ENCODE measurements at regions not wholly inside any gene's neighbourhood (a gene's known extent, or its start where the extent isn't known, plus 50 kb on each side); places are given as distances from the start of the nearest gene placed in this dataset.
"Not testable (repeated sequence)": the region's sequence is repeated elsewhere in the genome, so short reads cannot be mapped to it uniquely, and the experiment has no call there.

- no peak for DNase-seq
Observed at GRCh38 chr2:153299809-153300208, 178.8 kb downstream of the RPRM start.

GRCh38 chr2:153299217-153299616 lies 179.3 kb downstream of the RPRM start:
- DNase-seq, result no peak

- DNase-seq, result no peak
Observed at GRCh38 chr2:153294199-153294786, 184.3 kb downstream of the RPRM start.

- no peak for DNase-seq
Observed at GRCh38 chr2:153291718-153292117, 186.8 kb downstream of the RPRM start.

- DNase-seq, result no peak
Observed at GRCh38 chr2:153287109-153287801, 191.3 kb downstream of the RPRM start.

GRCh38 chr2:153268941-153269461 lies 209.6 kb downstream of the RPRM start:
- DNase-seq, result no peak

- not testable (repeated sequence) for DNase-seq
Observed at GRCh38 chr2:153256876-153257275, 221.7 kb downstream of the RPRM start.

- not testable (repeated sequence) for DNase-seq
Observed at GRCh38 chr2:153246636-153247035, 231.9 kb downstream of the RPRM start.

- no peak for DNase-seq
Observed at GRCh38 chr2:153235516-153235915, 243.0 kb downstream of the RPRM start.

- DNase-seq, result no peak
Observed at GRCh38 chr2:153232464-153232863, 246.1 kb downstream of the RPRM start.

- DNase-seq, result no peak
Observed at GRCh38 chr2:153230977-153231376, 247.6 kb downstream of the RPRM start.

- DNase-seq, result no peak
Observed at GRCh38 chr2:153228904-153229303, 249.7 kb downstream of the RPRM start.

GRCh38 chr2:153227981-153228380 lies 250.6 kb downstream of the RPRM start:
- DNase-seq, result no peak

GRCh38 chr2:153222231-153223165 lies 256.1 kb downstream of the RPRM start:
- DNase-seq, result no peak

- DNase-seq, result no peak
Observed at GRCh38 chr2:153221506-153221905, 257.1 kb downstream of the RPRM start.

- no peak for DNase-seq
Observed at GRCh38 chr2:153221087-153221486, 257.5 kb downstream of the RPRM start.

- no peak for DNase-seq
Observed at GRCh38 chr2:153218851-153219250, 259.7 kb downstream of the RPRM start.

- no peak for DNase-seq
Observed at GRCh38 chr2:153214337-153214736, 264.2 kb downstream of the RPRM start.

GRCh38 chr2:153213022-153213421 lies 265.5 kb downstream of the RPRM start:
- no peak for DNase-seq

GRCh38 chr2:153197402-153198386 lies 280.9 kb downstream of the RPRM start:
- DNase-seq, result no peak

- DNase-seq, result no peak
Observed at GRCh38 chr2:153196378-153197058, 282.0 kb downstream of the RPRM start.

GRCh38 chr2:153195342-153195741 lies 283.2 kb downstream of the RPRM start:
- no peak for DNase-seq
